Endothelial cell of umbilical vein (primary cell): ENCODE measurements at regions not wholly inside any gene's neighbourhood (a gene's known extent, or its start where the extent isn't known, plus 50 kb on each side); places are given as distances from the start of the nearest gene placed in this dataset.

Experiments
- BruUV-seq: library from RNA; stranded (reverse); fragments of 400-500 nt; replicated peaks from 2 replicates; lab custom pipeline; 2021; lab: Mats Ljungman, UMichigan
- CTCF ChIA-PET: fragments of 300-600, 350-600 bp; sonication (Branson Sonifier 250); formaldehyde crosslinking; loops from one replicate; lab custom pipeline; 2021; ENCODE audit warnings: antibody characterized with exemption, inconsistent platforms; lab: Charles Lee
- POLR2A ChIA-PET: fragments of 300-600, 350-600 bp; sonication (Branson Sonifier 250); formaldehyde crosslinking; loops from one replicate; lab custom pipeline; 2021; ENCODE audit warnings: antibody characterized with exemption, inconsistent platforms; lab: Charles Lee
- DNase-seq: peaks from one replicate; pipeline ENCODE4 v3.0.0-alpha.2; 2011; ENCODE audit warnings: low read depth, low spot score
- FAIRE-seq: peaks from 2 replicates; lab custom pipeline; 2011; peaks lifted over from hg19 to GRCh38; lab: Jason Lieb, UNC
- H2AFZ ChIP-seq: 2 replicates; pipeline ENCODE4 v1.6.0; 2012; ENCODE audit warnings: low read depth, low read length, control low read depth, inconsistent platforms
- H3K27ac ChIP-seq: 2 replicates; pipeline ENCODE4 v1.5.1; 2011; ENCODE audit warnings: low read depth, mild to moderate bottlenecking, control low read depth, low read length, moderate library complexity; ENCODE audit not compliant: insufficient read depth
- H3K27me3 ChIP-seq, 2 experiments: 2 replicates each; pipeline versions ENCODE4 v1.6.0 to v1.6.1; 2011; ENCODE audit warnings: low read length in 2 of 2, mixed read lengths in 1 of 2; ENCODE audit not compliant: control insufficient read depth in 2 of 2, insufficient read depth in 2 of 2
- H3K36me3 ChIP-seq, 2 experiments: 2 replicates in 1 of 2; 3 replicates in 1 of 2; pipeline ENCODE4 v1.5.1; 2011; ENCODE audit warnings: low read length in 2 of 2, mild to moderate bottlenecking in 1 of 2, moderate library complexity in 1 of 2; ENCODE audit not compliant: control insufficient read depth in 2 of 2, insufficient read depth in 2 of 2; ENCODE audit errors: extremely low read depth in 1 of 2
- H3K4me1 ChIP-seq: 3 replicates; pipeline ENCODE4 v1.5.1; 2011; ENCODE audit warnings: mild to moderate bottlenecking, low read length; ENCODE audit not compliant: control insufficient read depth, insufficient read depth; ENCODE audit errors: extremely low read depth
- H3K4me2 ChIP-seq: 2 replicates; pipeline ENCODE4 v1.6.1; 2011; ENCODE audit warnings: low read length, control low read depth, mixed read lengths; ENCODE audit not compliant: insufficient read depth
- H3K4me3 ChIP-seq, 3 experiments: fragments of 200-600 bp in 1 of 3; sonication (generic), shearing (Covaris generic) in 1 of 3; replicated peaks in 1 of 3; 2 replicates each; pipeline ENCODE4 v1.5.1; 2011 to 2016; ENCODE audit warnings: control low read depth in 3 of 3, low read length in 3 of 3, mild to moderate bottlenecking in 2 of 3, inconsistent platforms in 1 of 3, low read depth in 1 of 3, moderate library complexity in 1 of 3; ENCODE audit not compliant: insufficient read depth in 1 of 3
- H3K79me2 ChIP-seq: 2 replicates; pipeline ENCODE4 v1.6.0; 2012; ENCODE audit warnings: low read length, inconsistent platforms; ENCODE audit not compliant: control insufficient read depth, insufficient read depth
- H3K9ac ChIP-seq: replicated peaks from 2 replicates; pipeline ENCODE3; 2011; ENCODE audit warnings: low read length, control low read depth; ENCODE audit not compliant: insufficient read depth; ENCODE audit errors: extremely low read depth
- H3K9me1 ChIP-seq: replicated peaks from 3 replicates; pipeline ENCODE4 v1.6.0; 2011; ENCODE audit warnings: mild to moderate bottlenecking, low read length; ENCODE audit not compliant: control insufficient read depth, insufficient read depth; ENCODE audit errors: extremely low read depth
- H3K9me3 ChIP-seq: replicated peaks from 2 replicates; pipeline ENCODE4 v1.5.1; 2012; ENCODE audit warnings: low read length, inconsistent platforms; ENCODE audit not compliant: control insufficient read depth, insufficient read depth
- H4K20me1 ChIP-seq: replicated peaks from 2 replicates; pipeline ENCODE3; 2011; ENCODE audit warnings: mild to moderate bottlenecking, low read length; ENCODE audit not compliant: control insufficient read depth, insufficient read depth; ENCODE audit errors: extremely low read depth
- EZH2 ChIP-seq: IDR thresholded peaks from 2 replicates; pipeline ENCODE4 v1.6.1; 2012; ENCODE audit warnings: borderline replicate concordance, low read depth, mild to moderate bottlenecking, moderate library complexity, low read length, inconsistent platforms; ENCODE audit not compliant: severe bottlenecking
- FOS ChIP-seq: IDR thresholded peaks from 2 replicates; pipeline ENCODE4 v1.6.1; 2011; ENCODE audit warnings: mild to moderate bottlenecking, low read length, moderate library complexity, borderline replicate concordance; ENCODE audit not compliant: insufficient read depth
- GATA2 ChIP-seq: IDR thresholded peaks from 2 replicates; pipeline ENCODE4 v1.7.0; 2011; ENCODE audit warnings: low read depth, mild to moderate bottlenecking, moderate library complexity, mixed read lengths, low read length; ENCODE audit not compliant: insufficient read length, insufficient read depth
- JUN ChIP-seq: IDR thresholded peaks from 2 replicates; pipeline ENCODE4 v1.6.1; 2011; ENCODE audit warnings: borderline replicate concordance, low read depth; ENCODE audit not compliant: insufficient read length, insufficient read depth
- MYC ChIP-seq: IDR thresholded peaks from one replicate; pipeline ENCODE4 v1.6.1; 2011; ENCODE audit warnings: mild to moderate bottlenecking, low read depth, low read length
- POLR2A ChIP-seq: IDR thresholded peaks from 2 replicates; pipeline ENCODE4 v1.6.1; 2012; ENCODE audit warnings: low read depth, mild to moderate bottlenecking, control low read depth, low read length
- POLR2AphosphoS5 ChIP-seq: IDR thresholded peaks from 2 replicates; pipeline ENCODE4 v1.6.1; 2012; ENCODE audit warnings: low read depth, mild to moderate bottlenecking, control low read depth, low read length, moderate library complexity; ENCODE audit not compliant: insufficient read depth
- dilution Hi-C: fragments of 300-500 bp; cut with MboI; formaldehyde crosslinking; loops from one replicate; pipeline ENCODE4 v1.15.0; 2019; ENCODE audit warnings: low sequenced_read_pairs; ENCODE audit not compliant: extremely low pct_ligation_motif_present
- intact Hi-C: fragments of 100-400 bp; cut with micrococcal nuclease; formaldehyde crosslinking; loops from one replicate; pipeline ENCODE4 v1.10.0; 2022
- TF ChIP-seq, protein P1 (sequence below), 2 donors: IDR thresholded peaks; 1 replicate in 1 of 2; 2 replicates in 1 of 2; pipeline ENCODE4 v1.5.1; 2011; ENCODE audit warnings: low read length in 2 of 2, mild to moderate bottlenecking in 2 of 2, moderate library complexity in 2 of 2, control low read depth in 1 of 2, inconsistent platforms in 1 of 2, low read depth in 1 of 2; ENCODE audit not compliant: insufficient read depth in 1 of 2; ENCODE audit errors: extremely low read depth in 1 of 2
- TF ChIP-seq, protein P2 (sequence below): IDR thresholded peaks from 2 replicates; pipeline ENCODE4 v1.6.1; 2011; ENCODE audit not compliant: insufficient read depth, insufficient read length

- peaks cover 2% of the 10 kb centered on the region for H4K20me1 ChIP-seq
- peaks cover 0 to 2% of the 10 kb centered on the region in 2 experiments for H3K27me3 ChIP-seq
- no peak overlapping the region for H3K4me2 ChIP-seq
- H3K79me2 ChIP-seq: no peaks in the 10 kb centered on the region
- no peaks in the 10 kb centered on the region for H3K9me1 ChIP-seq
- no peak overlapping the region for H3K4me3 ChIP-seq
- no peak overlapping the region for H3K9ac ChIP-seq
- POLR2A ChIA-PET: no interaction called here
- no peak overlapping the region for H2AFZ ChIP-seq
- CTCF ChIA-PET: no interaction called here
- no peak for FAIRE-seq
- no TSS peak for BruUV-seq
- TF ChIP-seq, protein P1, sequence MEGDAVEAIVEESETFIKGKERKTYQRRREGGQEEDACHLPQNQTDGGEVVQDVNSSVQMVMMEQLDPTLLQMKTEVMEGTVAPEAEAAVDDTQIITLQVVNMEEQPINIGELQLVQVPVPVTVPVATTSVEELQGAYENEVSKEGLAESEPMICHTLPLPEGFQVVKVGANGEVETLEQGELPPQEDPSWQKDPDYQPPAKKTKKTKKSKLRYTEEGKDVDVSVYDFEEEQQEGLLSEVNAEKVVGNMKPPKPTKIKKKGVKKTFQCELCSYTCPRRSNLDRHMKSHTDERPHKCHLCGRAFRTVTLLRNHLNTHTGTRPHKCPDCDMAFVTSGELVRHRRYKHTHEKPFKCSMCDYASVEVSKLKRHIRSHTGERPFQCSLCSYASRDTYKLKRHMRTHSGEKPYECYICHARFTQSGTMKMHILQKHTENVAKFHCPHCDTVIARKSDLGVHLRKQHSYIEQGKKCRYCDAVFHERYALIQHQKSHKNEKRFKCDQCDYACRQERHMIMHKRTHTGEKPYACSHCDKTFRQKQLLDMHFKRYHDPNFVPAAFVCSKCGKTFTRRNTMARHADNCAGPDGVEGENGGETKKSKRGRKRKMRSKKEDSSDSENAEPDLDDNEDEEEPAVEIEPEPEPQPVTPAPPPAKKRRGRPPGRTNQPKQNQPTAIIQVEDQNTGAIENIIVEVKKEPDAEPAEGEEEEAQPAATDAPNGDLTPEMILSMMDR (IDR thresholded peaks at IDR 0.05; ENCODE audit: extremely low read depth in 1 of 2, insufficient read depth in 1 of 2, low read depth in 1 of 2, low read length in 2 of 2): no peak
- no peak for TF ChIP-seq POLR2AphosphoS5
- no peak for TF ChIP-seq FOS
- no peak for TF ChIP-seq EZH2
- TF ChIP-seq POLR2A: no peak
- TF ChIP-seq, protein P2, sequence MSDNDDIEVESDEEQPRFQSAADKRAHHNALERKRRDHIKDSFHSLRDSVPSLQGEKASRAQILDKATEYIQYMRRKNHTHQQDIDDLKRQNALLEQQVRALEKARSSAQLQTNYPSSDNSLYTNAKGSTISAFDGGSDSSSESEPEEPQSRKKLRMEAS: no peak
- TF ChIP-seq MYC: no peak
- TF ChIP-seq GATA2: no peak
- TF ChIP-seq JUN: no peak
- H3K4me1 ChIP-seq: no peaks in the 10 kb centered on the region
- no peaks in the 10 kb centered on the region for H3K9me3 ChIP-seq
- dilution Hi-C loops (no loop called here), intact Hi-C loops (no loop called here)
- H3K27ac ChIP-seq: no peak overlapping the region
- no peak for DNase-seq
- no peaks in the 10 kb centered on the region for H3K36me3 ChIP-seq
These were observed 266.1 kb upstream of the NRIP1 start for GRCh38 chr21:15330872-15331271.
